ENCODE measurements at regions not wholly inside any gene's neighbourhood (a gene's known extent, or its start where the extent isn't known, plus 50 kb on each side); places are given as distances from the start of the nearest gene placed in this dataset.

GRCh38 chr2:107731435-107731834 lies 95.3 kb upstream of the RGPD4 start:
- Histone ChIP-seq H3K4me1 (ENCODE audit: control insufficient read depth in 1 of 2, insufficient read depth in 2 of 2, low read length in 2 of 2) (no peaks in the 10 kb centered on the region), H3K36me3 (replicated peaks in 1 of 2; ENCODE audit: control insufficient read depth in 1 of 2, insufficient read depth in 2 of 2, low read length in 2 of 2) (no peaks in the 10 kb centered on the region), H3K4me3 (replicated peaks in 1 of 3; ENCODE audit: low read depth in 2 of 3, low read length in 3 of 3) (no peak overlapping the region), H4K20me1 (ENCODE audit: insufficient read depth, low read length) (no peaks in the 10 kb centered on the region), H3K9me3 (replicated peaks in 1 of 2; ENCODE audit: control insufficient read depth in 1 of 2, insufficient read depth in 1 of 2, low read length in 2 of 2) (no peaks in the 10 kb centered on the region), H3K9ac (ENCODE audit: insufficient read depth, low read length, poor library complexity, severe bottlenecking) (no peak overlapping the region), H2AFZ (ENCODE audit: insufficient read depth, low read depth, low read length, poor library complexity, severe bottlenecking) (no peak overlapping the region), H3K79me2 (ENCODE audit: insufficient read depth, low read length) (no peaks in the 10 kb centered on the region), H3K4me2 (replicated peaks; ENCODE audit: extremely low read depth, low read length, poor library complexity, severe bottlenecking) (no peak overlapping the region), H3K27ac (ENCODE audit: low read depth in 1 of 2, low read length in 2 of 2) (no peak overlapping the region), H3K27me3 (ENCODE audit: control insufficient read depth in 2 of 2, insufficient read depth in 2 of 2, low read length in 2 of 2) (no peaks in the 10 kb centered on the region)
- no peak overlapping the region for H3K4me3 Mint-ChIP-seq
- no peaks in the 10 kb centered on the region for H3K36me3 Mint-ChIP-seq
- H3K9me3 Mint-ChIP-seq, result peaks cover 0 to 11% (median 1%) of the 10 kb centered on the region in 7 donors
- no peaks in the 10 kb centered on the region for H3K27me3 Mint-ChIP-seq (ENCODE audit: low read depth in 3 of 3)
- H3K27ac Mint-ChIP-seq, result no peak overlapping the region
- no peak for DNase-seq
- intact Hi-C loops (cut with micrococcal nuclease), result no loop called here
- H3K4me1 Mint-ChIP-seq, result no peaks in the 10 kb centered on the region
- TF ChIP-seq CTCF (IDR thresholded peaks at IDR 0.05), result no peak

GRCh38 chr2:107735201-107735600 lies 91.5 kb upstream of the RGPD4 start:
- H2AFZ ChIP-seq (ENCODE audit: insufficient read depth, low read depth, low read length, poor library complexity, severe bottlenecking), result no peak overlapping the region
- no peak overlapping the region for H3K27ac ChIP-seq (ENCODE audit: low read depth in 1 of 2, low read length in 2 of 2)
- no peak overlapping the region for H3K9ac ChIP-seq (ENCODE audit: insufficient read depth, low read length, poor library complexity, severe bottlenecking)
- no peaks in the 10 kb centered on the region for H3K27me3 ChIP-seq (ENCODE audit: control insufficient read depth in 2 of 2, insufficient read depth in 2 of 2, low read length in 2 of 2)
- no peak overlapping the region for H3K4me3 Mint-ChIP-seq
- no peaks in the 10 kb centered on the region for H3K36me3 Mint-ChIP-seq
- H3K27me3 Mint-ChIP-seq (ENCODE audit: low read depth in 3 of 3), result no peaks in the 10 kb centered on the region
- intact Hi-C loops (cut with micrococcal nuclease), result no loop called here
- H3K4me1 ChIP-seq (ENCODE audit: control insufficient read depth in 1 of 2, insufficient read depth in 2 of 2, low read length in 2 of 2), result no peaks in the 10 kb centered on the region
- H3K36me3 ChIP-seq (replicated peaks in 1 of 2; ENCODE audit: control insufficient read depth in 1 of 2, insufficient read depth in 2 of 2, low read length in 2 of 2), result no peaks in the 10 kb centered on the region
- no peak overlapping the region for H3K4me2 ChIP-seq (replicated peaks; ENCODE audit: extremely low read depth, low read length, poor library complexity, severe bottlenecking)
- H3K9me3 ChIP-seq (replicated peaks in 1 of 2; ENCODE audit: control insufficient read depth in 1 of 2, insufficient read depth in 1 of 2, low read length in 2 of 2), result no peaks in the 10 kb centered on the region
- H3K9me3 Mint-ChIP-seq, result peaks cover 0 to 8% (median 2%) of the 10 kb centered on the region in 7 donors
- no peaks in the 10 kb centered on the region for H4K20me1 ChIP-seq (ENCODE audit: insufficient read depth, low read length)
- no peak overlapping the region for H3K4me3 ChIP-seq (replicated peaks in 1 of 3; ENCODE audit: low read depth in 2 of 3, low read length in 3 of 3)
- no CpG with 5 or more reads among the region's 2 CpGs for WGBS (ENCODE audit: insufficient coverage)
- no peak for TF ChIP-seq CTCF (IDR thresholded peaks at IDR 0.05)
- no peaks in the 10 kb centered on the region for H3K79me2 ChIP-seq (ENCODE audit: insufficient read depth, low read length)
- no peaks in the 10 kb centered on the region for H3K4me1 Mint-ChIP-seq
- H3K27ac Mint-ChIP-seq, result no peak overlapping the region
- DNase-seq, result no peak

Measured in CD14-positive monocyte (primary cell).